ENCODE measurements at regions not wholly inside any gene's neighbourhood (a gene's known extent, or its start where the extent isn't known, plus 50 kb on each side); places are given as distances from the start of the nearest gene placed in this dataset.

DNA sequence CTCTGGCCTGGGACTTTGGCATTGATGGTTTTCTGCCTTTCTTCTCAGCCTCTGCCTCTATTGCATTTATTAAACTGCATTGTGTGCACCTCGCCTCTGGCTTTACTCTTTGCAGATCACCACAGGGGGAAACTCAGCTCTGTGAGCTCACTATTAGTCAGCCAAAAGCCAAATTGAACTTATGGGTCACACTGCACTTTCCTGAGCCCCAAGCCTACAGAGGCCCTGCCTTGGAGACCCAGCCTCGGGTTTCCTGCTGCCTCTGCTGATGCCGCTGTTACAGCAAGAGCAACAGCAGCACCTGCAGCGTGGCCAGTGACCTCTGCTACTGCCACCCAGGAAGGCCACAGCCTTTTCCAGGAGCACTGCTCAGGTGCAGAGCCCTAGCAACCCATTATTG is 122.5 kb downstream of the DAD1 start (continued):
- TF ChIP-seq TCF7 (IDR thresholded peaks at IDR 0.05; ENCODE audit: borderline replicate concordance) = no peak
- TF ChIP-seq ZSCAN29 (IDR thresholded peaks at IDR 0.05) = no peak
- peak; percentile 27; the same call in 1 of the 2 replicates for TF ChIP-seq SMC3 (IDR thresholded peaks at IDR 0.05; ENCODE audit: borderline replicate concordance, low read length)
- 0 out of 2 replicates have a peak, but pooled peaks have one; percentile 33 for TF ChIP-seq YY1 (IDR thresholded peaks at IDR 0.05; ENCODE audit: low read depth, low read length)
- TF ChIP-seq TCF3 (IDR thresholded peaks at IDR 0.05; ENCODE audit: borderline replicate concordance, insufficient read depth, low read depth, low read length) = no peak
- TF ChIP-seq IKZF1 (conservative IDR thresholded peaks at IDR 0.05) = peak; percentile 34; the same call in 1 of the 2 replicates
- peak; percentile 71; the same call in 1 of the 2 replicates for TF ChIP-seq NR2F1 (conservative IDR thresholded peaks at IDR 0.05)
- TF ChIP-seq KAT2A (conservative IDR thresholded peaks at IDR 0.05; ENCODE audit: control insufficient read depth, low read depth, low read length) = no peak
- peak; percentile 69 for TF ChIP-seq NFIC (IDR thresholded peaks at IDR 0.05; ENCODE audit: low read depth, low read length)
- TF ChIP-seq, protein P1, sequence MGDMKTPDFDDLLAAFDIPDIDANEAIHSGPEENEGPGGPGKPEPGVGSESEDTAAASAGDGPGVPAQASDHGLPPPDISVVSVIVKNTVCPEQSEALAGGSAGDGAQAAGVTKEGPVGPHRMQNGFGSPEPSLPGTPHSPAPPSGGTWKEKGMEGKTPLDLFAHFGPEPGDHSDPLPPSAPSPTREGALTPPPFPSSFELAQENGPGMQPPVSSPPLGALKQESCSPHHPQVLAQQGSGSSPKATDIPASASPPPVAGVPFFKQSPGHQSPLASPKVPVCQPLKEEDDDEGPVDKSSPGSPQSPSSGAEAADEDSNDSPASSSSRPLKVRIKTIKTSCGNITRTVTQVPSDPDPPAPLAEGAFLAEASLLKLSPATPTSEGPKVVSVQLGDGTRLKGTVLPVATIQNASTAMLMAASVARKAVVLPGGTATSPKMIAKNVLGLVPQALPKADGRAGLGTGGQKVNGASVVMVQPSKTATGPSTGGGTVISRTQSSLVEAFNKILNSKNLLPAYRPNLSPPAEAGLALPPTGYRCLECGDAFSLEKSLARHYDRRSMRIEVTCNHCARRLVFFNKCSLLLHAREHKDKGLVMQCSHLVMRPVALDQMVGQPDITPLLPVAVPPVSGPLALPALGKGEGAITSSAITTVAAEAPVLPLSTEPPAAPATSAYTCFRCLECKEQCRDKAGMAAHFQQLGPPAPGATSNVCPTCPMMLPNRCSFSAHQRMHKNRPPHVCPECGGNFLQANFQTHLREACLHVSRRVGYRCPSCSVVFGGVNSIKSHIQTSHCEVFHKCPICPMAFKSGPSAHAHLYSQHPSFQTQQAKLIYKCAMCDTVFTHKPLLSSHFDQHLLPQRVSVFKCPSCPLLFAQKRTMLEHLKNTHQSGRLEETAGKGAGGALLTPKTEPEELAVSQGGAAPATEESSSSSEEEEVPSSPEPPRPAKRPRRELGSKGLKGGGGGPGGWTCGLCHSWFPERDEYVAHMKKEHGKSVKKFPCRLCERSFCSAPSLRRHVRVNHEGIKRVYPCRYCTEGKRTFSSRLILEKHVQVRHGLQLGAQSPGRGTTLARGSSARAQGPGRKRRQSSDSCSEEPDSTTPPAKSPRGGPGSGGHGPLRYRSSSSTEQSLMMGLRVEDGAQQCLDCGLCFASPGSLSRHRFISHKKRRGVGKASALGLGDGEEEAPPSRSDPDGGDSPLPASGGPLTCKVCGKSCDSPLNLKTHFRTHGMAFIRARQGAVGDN (IDR thresholded peaks at IDR 0.05) = peak; percentile 73
- TF ChIP-seq NR2C1 (IDR thresholded peaks at IDR 0.05) = no peak
- TF ChIP-seq HDAC6 (IDR thresholded peaks at IDR 0.05; ENCODE audit: unreplicated experiment) = no peak
- TF ChIP-seq DPF2 (IDR thresholded peaks at IDR 0.05) = 0 out of 2 replicates have a peak, but pooled peaks have one; percentile 31
- TF ChIP-seq RUNX3 (IDR thresholded peaks at IDR 0.05; ENCODE audit: low read length) = peak; percentile 64
- TF ChIP-seq JUNB (IDR thresholded peaks at IDR 0.05) = peak; percentile 56
- TF ChIP-seq EED (IDR thresholded peaks at IDR 0.05; ENCODE audit: low read depth) = peak; percentile 64
- no peak for TF ChIP-seq REST (IDR thresholded peaks at IDR 0.05; ENCODE audit: low read depth, low read length)
- TF ChIP-seq, protein P2, sequence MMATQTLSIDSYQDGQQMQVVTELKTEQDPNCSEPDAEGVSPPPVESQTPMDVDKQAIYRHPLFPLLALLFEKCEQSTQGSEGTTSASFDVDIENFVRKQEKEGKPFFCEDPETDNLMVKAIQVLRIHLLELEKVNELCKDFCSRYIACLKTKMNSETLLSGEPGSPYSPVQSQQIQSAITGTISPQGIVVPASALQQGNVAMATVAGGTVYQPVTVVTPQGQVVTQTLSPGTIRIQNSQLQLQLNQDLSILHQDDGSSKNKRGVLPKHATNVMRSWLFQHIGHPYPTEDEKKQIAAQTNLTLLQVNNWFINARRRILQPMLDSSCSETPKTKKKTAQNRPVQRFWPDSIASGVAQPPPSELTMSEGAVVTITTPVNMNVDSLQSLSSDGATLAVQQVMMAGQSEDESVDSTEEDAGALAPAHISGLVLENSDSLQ (IDR thresholded peaks at IDR 0.05) = no peak
- no peak for TF ChIP-seq MYB (IDR thresholded peaks at IDR 0.05; ENCODE audit: borderline replicate concordance, low read depth, low read length)
- peak in 1 of 2 experiments; percentile 28; a peak in 1 of 4 replicates for TF ChIP-seq ETV6 (conservative IDR thresholded peaks at IDR 0.05 in 1 of 2, IDR thresholded peaks at IDR 0.05 in 1 of 2; ENCODE audit: borderline replicate concordance in 1 of 2, low read depth in 1 of 2)
- TF ChIP-seq IKZF2 (IDR thresholded peaks at IDR 0.05) = peak in 1 of 2 experiments; percentile 24; a peak in 1 of 4 replicates
